Liver (tissue), 3 donors: ENCODE measurements at regions not wholly inside any gene's neighbourhood (a gene's known extent, or its start where the extent isn't known, plus 50 kb on each side); places are given as distances from the start of the nearest gene placed in this dataset.

Source experiments
- CTCF ChIP-seq: fragments of 150-350 bp; IDR thresholded peaks from 2 replicates; pipeline ENCODE4 v1.5.1; 2017; ENCODE audit warnings: improper control_type of control experiment, low read depth, low read length; ENCODE audit not compliant: missing input control
- EGR1 ChIP-seq, 2 donors: IDR thresholded peaks; 2 replicates each; pipeline ENCODE4 v1.6.1; 2016 to 2018; ENCODE audit warnings: antibody characterized with exemption in 2 of 2, low read depth in 2 of 2
- FOXA1 ChIP-seq: IDR thresholded peaks from 2 replicates; pipeline ENCODE4 v1.6.1; 2016; ENCODE audit warnings: antibody characterized with exemption
- GABPA ChIP-seq, 2 donors: IDR thresholded peaks in 1 of 2; conservative IDR thresholded peaks in 1 of 2; 2 replicates each; pipeline ENCODE4 v1.6.1; 2016; ENCODE audit warnings: antibody characterized with exemption in 2 of 2, mild to moderate bottlenecking in 1 of 2, moderate library complexity in 1 of 2
- HNF4A ChIP-seq, 2 donors: conservative IDR thresholded peaks; 2 replicates each; pipeline ENCODE4 v1.6.1; 2016; ENCODE audit warnings: antibody characterized with exemption in 2 of 2, mild to moderate bottlenecking in 2 of 2
- JUND ChIP-seq, 2 donors: IDR thresholded peaks; 2 replicates each; pipeline ENCODE4 v1.6.1; 2016; ENCODE audit warnings: antibody characterized with exemption in 2 of 2
- MAX ChIP-seq: IDR thresholded peaks from 2 replicates; pipeline ENCODE4 v1.6.1; 2016; ENCODE audit warnings: antibody characterized with exemption
- RXRA ChIP-seq, 2 donors: IDR thresholded peaks; 2 replicates each; pipeline ENCODE4 v1.6.1; 2017 to 2018; ENCODE audit warnings: antibody characterized with exemption in 2 of 2, mild to moderate bottlenecking in 1 of 2
- SP1 ChIP-seq: IDR thresholded peaks from 2 replicates; pipeline ENCODE4 v1.6.1; 2018; ENCODE audit warnings: antibody characterized with exemption, mild to moderate bottlenecking
- TAF1 ChIP-seq: conservative IDR thresholded peaks from 2 replicates; pipeline ENCODE4 v1.6.1; 2016; ENCODE audit warnings: antibody characterized with exemption, mild to moderate bottlenecking
- ZBTB33 ChIP-seq: IDR thresholded peaks from 2 replicates; pipeline ENCODE4 v1.6.1; 2016; ENCODE audit warnings: antibody characterized with exemption
- donor health status: healthy.
- donor health status: healthy.

GRCh38 chr2:59888015-59888414, 665.4 kb downstream of the BCL11A start:
- no peak for TF ChIP-seq EGR1 (IDR thresholded peaks at IDR 0.05; ENCODE audit: low read depth in 2 of 2)
- no peak for TF ChIP-seq TAF1
- TF ChIP-seq CTCF = no peak
- no peak for TF ChIP-seq SP1
- TF ChIP-seq MAX = no peak
- no peak for TF ChIP-seq JUND (IDR thresholded peaks at IDR 0.05)
- TF ChIP-seq GABPA (IDR thresholded peaks at IDR 0.05 in 1 of 2, conservative IDR thresholded peaks at IDR 0.05 in 1 of 2) = no peak
- no peak for TF ChIP-seq ZBTB33
- no peak for TF ChIP-seq FOXA1
- TF ChIP-seq HNF4A (conservative IDR thresholded peaks at IDR 0.05) = no peak
- TF ChIP-seq RXRA (IDR thresholded peaks at IDR 0.05) = no peak
